ENCODE measurements at regions not wholly inside any gene's neighbourhood (a gene's known extent, or its start where the extent isn't known, plus 50 kb on each side); places are given as distances from the start of the nearest gene placed in this dataset.

DNA sequence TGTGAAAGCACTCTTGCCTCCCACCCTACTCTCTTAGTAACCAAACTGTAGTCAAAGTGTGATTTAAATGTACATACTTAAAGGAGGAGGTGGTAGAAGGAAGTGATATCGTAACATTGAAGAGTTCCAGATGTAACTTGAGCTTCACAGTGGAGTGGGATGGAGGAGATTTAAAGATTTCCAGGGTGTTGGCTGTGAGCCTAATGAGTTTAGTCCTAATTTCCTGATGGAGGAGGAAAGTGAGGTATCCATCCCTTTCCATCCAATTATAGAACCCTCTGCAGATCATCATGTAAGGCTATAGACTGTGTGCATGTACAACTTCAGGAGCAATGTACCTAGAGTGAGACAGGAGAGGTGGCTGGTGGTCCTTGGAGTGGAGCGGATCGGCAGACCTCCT is 1163.9 kb upstream of the SEMA6A start:
- no peak for DNase-seq (ENCODE audit: low spot score)
- H3K27ac ChIP-seq: no peak overlapping the region
- no peak overlapping the region for H3K4me3 ChIP-seq
- no peaks in the 10 kb centered on the region for H3K4me1 ChIP-seq (replicated peaks)
- H3K27me3 ChIP-seq (replicated peaks; ENCODE audit: insufficient read depth): no peaks in the 10 kb centered on the region
- TF ChIP-seq POLR2A (IDR thresholded peaks at IDR 0.05) (no peak), POLR2AphosphoS5 (IDR thresholded peaks at IDR 0.05) (no peak)
- TF ChIP-seq, protein P1, sequence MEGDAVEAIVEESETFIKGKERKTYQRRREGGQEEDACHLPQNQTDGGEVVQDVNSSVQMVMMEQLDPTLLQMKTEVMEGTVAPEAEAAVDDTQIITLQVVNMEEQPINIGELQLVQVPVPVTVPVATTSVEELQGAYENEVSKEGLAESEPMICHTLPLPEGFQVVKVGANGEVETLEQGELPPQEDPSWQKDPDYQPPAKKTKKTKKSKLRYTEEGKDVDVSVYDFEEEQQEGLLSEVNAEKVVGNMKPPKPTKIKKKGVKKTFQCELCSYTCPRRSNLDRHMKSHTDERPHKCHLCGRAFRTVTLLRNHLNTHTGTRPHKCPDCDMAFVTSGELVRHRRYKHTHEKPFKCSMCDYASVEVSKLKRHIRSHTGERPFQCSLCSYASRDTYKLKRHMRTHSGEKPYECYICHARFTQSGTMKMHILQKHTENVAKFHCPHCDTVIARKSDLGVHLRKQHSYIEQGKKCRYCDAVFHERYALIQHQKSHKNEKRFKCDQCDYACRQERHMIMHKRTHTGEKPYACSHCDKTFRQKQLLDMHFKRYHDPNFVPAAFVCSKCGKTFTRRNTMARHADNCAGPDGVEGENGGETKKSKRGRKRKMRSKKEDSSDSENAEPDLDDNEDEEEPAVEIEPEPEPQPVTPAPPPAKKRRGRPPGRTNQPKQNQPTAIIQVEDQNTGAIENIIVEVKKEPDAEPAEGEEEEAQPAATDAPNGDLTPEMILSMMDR (IDR thresholded peaks at IDR 0.05): no peak
- WGBS: 96% methylated on average over 3 of the region's 3 CpGs
- H3K9me3 ChIP-seq: no peaks in the 10 kb centered on the region
- intact Hi-C loops (cut with DNase I): no loop called here
- H3K36me3 ChIP-seq: no peaks in the 10 kb centered on the region

DNA sequence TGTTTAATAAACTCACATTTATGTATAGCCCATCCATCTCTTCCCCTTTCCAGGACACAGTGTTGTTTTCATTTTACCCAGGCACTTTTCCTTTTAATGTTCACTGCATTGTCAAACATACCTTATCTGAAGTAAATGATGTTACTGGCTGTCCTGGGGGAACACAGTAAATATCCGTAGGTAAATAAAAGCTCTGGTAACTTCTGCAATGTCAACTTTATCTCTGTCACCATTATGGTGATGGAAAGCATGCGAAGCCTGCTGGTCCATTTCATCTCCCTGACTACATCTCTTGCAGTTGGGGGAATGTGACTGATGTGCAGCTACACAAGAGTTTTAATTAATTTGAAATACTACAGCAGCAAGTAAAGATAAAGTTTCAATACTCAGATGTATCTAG is 1162.1 kb upstream of the SEMA6A start:
- no peaks in the 10 kb centered on the region for H3K27me3 ChIP-seq (replicated peaks; ENCODE audit: insufficient read depth)
- TF ChIP-seq POLR2AphosphoS5 (IDR thresholded peaks at IDR 0.05) (no peak), POLR2A (IDR thresholded peaks at IDR 0.05) (no peak)
- TF ChIP-seq, protein P1 (IDR thresholded peaks at IDR 0.05): no peak
- WGBS: 72% methylated on average over 2 of the region's 2 CpGs
- no peaks in the 10 kb centered on the region for H3K36me3 ChIP-seq
- no peaks in the 10 kb centered on the region for H3K9me3 ChIP-seq
- DNase-seq (ENCODE audit: low spot score): no peak
- no peak overlapping the region for H3K27ac ChIP-seq
- H3K4me3 ChIP-seq: no peak overlapping the region
- intact Hi-C loops (cut with DNase I): no loop called here
- no peaks in the 10 kb centered on the region for H3K4me1 ChIP-seq (replicated peaks)

DNA sequence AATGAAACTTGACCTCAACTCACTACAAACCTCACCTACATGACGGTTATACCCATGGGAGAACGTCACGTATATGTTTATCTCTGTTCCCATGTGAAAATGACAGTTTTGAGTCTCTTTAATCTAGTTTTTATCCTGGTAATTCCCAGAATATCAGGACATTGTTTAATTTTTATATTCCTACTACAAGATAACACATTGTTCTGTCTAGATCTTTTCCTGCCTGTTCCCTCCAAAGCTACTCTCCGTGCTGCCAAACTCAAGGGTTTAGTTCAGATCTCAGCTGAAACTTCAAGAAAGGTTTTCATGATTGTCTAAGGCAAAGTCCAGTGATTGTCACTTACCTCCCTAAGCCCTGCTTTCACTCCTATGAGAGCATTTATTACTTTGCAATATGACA is 1159.4 kb upstream of the SEMA6A start:
- Histone ChIP-seq H3K4me1 (replicated peaks) (no peaks in the 10 kb centered on the region), H3K4me3 (no peak overlapping the region), H3K9me3 (no peaks in the 10 kb centered on the region), H3K27ac (no peak overlapping the region), H3K36me3 (no peaks in the 10 kb centered on the region), H3K27me3 (replicated peaks; ENCODE audit: insufficient read depth) (no peaks in the 10 kb centered on the region)
- 72% methylated on average over 4 of the region's 4 CpGs for WGBS
- DNase-seq (ENCODE audit: low spot score): no peak
- intact Hi-C loops (cut with DNase I): no loop called here
- TF ChIP-seq, protein P1 (IDR thresholded peaks at IDR 0.05): no peak
- TF ChIP-seq POLR2AphosphoS5 (IDR thresholded peaks at IDR 0.05): no peak
- no peak for TF ChIP-seq POLR2A (IDR thresholded peaks at IDR 0.05)

DNA sequence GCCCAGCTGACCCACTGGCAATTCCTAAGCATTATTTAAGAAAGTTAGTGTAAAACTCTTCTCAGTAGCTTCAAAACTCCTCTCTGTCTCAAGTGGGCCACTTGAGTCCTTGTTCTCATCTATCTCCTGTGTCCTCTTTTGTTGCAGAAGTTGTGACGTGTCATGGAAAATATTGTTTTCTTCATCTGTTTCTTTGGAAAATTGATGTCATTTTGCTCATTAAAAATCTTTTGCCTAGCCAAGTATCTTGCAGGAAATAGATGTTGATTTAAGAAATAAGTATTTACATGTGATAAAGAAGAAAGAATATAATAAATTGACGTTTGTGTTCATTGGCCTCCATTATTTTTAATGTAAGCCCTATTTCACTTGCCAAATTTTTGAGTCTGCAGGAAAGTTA is 1158.4 kb upstream of the SEMA6A start:
- intact Hi-C loops (cut with DNase I): no loop called here
- DNase-seq (ENCODE audit: low spot score): no peak
- no peaks in the 10 kb centered on the region for H3K27me3 ChIP-seq (replicated peaks; ENCODE audit: insufficient read depth)
- no peaks in the 10 kb centered on the region for H3K36me3 ChIP-seq
- H3K27ac ChIP-seq: no peak overlapping the region
- TF ChIP-seq, protein P1 (IDR thresholded peaks at IDR 0.05): no peak
- no peak for TF ChIP-seq POLR2AphosphoS5 (IDR thresholded peaks at IDR 0.05)
- no peak for TF ChIP-seq POLR2A (IDR thresholded peaks at IDR 0.05)
- no peak overlapping the region for H3K4me3 ChIP-seq
- WGBS: 71% methylated on average over 2 of the region's 2 CpGs
- no peaks in the 10 kb centered on the region for H3K9me3 ChIP-seq
- no peaks in the 10 kb centered on the region for H3K4me1 ChIP-seq (replicated peaks)

DNA sequence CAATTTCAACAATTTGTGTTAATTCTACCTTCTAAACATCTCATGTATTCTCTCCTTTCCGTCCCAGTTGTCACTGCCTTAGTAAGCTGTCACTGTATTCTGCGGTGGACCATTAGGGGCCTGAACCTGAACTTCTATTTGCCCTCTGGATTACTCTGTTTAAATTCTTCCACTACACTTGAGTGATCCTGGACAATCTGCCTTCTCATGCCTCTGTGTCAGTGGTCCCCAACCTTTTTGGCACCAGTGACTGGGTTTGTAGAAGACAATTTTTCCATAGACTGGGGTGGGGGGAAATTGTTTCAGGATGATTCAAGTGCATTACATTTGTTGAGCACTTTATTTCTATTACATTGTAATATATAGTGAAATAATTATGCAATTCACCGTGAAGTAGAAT is 1157.6 kb upstream of the SEMA6A start:
- no peak for DNase-seq (ENCODE audit: low spot score)
- Histone ChIP-seq H3K36me3 (no peaks in the 10 kb centered on the region), H3K9me3 (no peaks in the 10 kb centered on the region), H3K4me1 (replicated peaks) (no peaks in the 10 kb centered on the region), H3K4me3 (no peak overlapping the region), H3K27ac (no peak overlapping the region), H3K27me3 (replicated peaks; ENCODE audit: insufficient read depth) (no peaks in the 10 kb centered on the region)
- intact Hi-C loops (cut with DNase I): no loop called here
- 95% methylated on average over 3 of the region's 3 CpGs for WGBS
- TF ChIP-seq, protein P1 (IDR thresholded peaks at IDR 0.05): no peak
- TF ChIP-seq POLR2A (IDR thresholded peaks at IDR 0.05) (no peak), POLR2AphosphoS5 (IDR thresholded peaks at IDR 0.05) (no peak)
